ENCODE measurements at regions not wholly inside any gene's neighbourhood (a gene's known extent, or its start where the extent isn't known, plus 50 kb on each side); places are given as distances from the start of the nearest gene placed in this dataset.

GRCh38 chr1:87202922-87203655, 125.6 kb upstream of the LMO4 start:
- no peaks in the 10 kb centered on the region for H3K9me2 ChIP-seq

More at GRCh38 chr1:87202922-87203655, 125.6 kb upstream of the LMO4 start:
- no peak for DNase-seq
- no peak overlapping the region for H3K4me3 ChIP-seq (ENCODE audit: low read depth in 2 of 2, low read length in 1 of 2)
- no peak overlapping the region for H3K9ac ChIP-seq
- CTCF ChIA-PET = interaction anchor here (1.5 kb wide), 1 partner anchor 89 kb away, joined by 3 read pairs; no protein-coding TSS in a partner anchor
- H3K9me3 ChIP-seq = no peaks in the 10 kb centered on the region
- H4K20me1 ChIP-seq (ENCODE audit: insufficient read depth) = no peaks in the 10 kb centered on the region
- H3F3A ChIP-seq (replicated peaks; ENCODE audit: insufficient read depth) = no peaks in the 10 kb centered on the region
- H3K4me1 ChIP-seq (ENCODE audit: control insufficient read depth in 1 of 2, insufficient read depth in 2 of 2, low read depth in 1 of 2, low read length in 1 of 2) = no peaks in the 10 kb centered on the region; a peak in 2 of 4 replicates
- no peak overlapping the region for H3K27ac ChIP-seq (ENCODE audit: low read depth in 2 of 2, low read length in 1 of 2)
- WGBS (ENCODE audit: low lambda C conversion rate) = 86% methylated on average over 16 of the region's 16 CpGs
- H3K79me2 ChIP-seq (ENCODE audit: insufficient read depth) = no peaks in the 10 kb centered on the region
- TF ChIP-seq CHD2 (IDR thresholded peaks at IDR 0.05; ENCODE audit: low read length, partially characterized antibody) = no peak
- no peak for TF ChIP-seq FOXJ3 (CRISPR knock-in tag; IDR thresholded peaks at IDR 0.05)
- TF ChIP-seq USF1 (IDR thresholded peaks at IDR 0.05; ENCODE audit: borderline replicate concordance, low read depth) = no peak
- TF ChIP-seq FOSL2 (IDR thresholded peaks at IDR 0.05; ENCODE audit: borderline replicate concordance, low read depth) = no peak
- TF ChIP-seq, protein P1, sequence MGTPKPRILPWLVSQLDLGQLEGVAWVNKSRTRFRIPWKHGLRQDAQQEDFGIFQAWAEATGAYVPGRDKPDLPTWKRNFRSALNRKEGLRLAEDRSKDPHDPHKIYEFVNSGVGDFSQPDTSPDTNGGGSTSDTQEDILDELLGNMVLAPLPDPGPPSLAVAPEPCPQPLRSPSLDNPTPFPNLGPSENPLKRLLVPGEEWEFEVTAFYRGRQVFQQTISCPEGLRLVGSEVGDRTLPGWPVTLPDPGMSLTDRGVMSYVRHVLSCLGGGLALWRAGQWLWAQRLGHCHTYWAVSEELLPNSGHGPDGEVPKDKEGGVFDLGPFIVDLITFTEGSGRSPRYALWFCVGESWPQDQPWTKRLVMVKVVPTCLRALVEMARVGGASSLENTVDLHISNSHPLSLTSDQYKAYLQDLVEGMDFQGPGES (IDR thresholded peaks at IDR 0.05; ENCODE audit: low read depth, low read length) = no peak
- no peak for TF ChIP-seq PBX3 (IDR thresholded peaks at IDR 0.05)
- TF ChIP-seq USF2 (IDR thresholded peaks at IDR 0.05; ENCODE audit: borderline replicate concordance, low read depth, low read length) = no peak
- TF ChIP-seq, protein P2, sequence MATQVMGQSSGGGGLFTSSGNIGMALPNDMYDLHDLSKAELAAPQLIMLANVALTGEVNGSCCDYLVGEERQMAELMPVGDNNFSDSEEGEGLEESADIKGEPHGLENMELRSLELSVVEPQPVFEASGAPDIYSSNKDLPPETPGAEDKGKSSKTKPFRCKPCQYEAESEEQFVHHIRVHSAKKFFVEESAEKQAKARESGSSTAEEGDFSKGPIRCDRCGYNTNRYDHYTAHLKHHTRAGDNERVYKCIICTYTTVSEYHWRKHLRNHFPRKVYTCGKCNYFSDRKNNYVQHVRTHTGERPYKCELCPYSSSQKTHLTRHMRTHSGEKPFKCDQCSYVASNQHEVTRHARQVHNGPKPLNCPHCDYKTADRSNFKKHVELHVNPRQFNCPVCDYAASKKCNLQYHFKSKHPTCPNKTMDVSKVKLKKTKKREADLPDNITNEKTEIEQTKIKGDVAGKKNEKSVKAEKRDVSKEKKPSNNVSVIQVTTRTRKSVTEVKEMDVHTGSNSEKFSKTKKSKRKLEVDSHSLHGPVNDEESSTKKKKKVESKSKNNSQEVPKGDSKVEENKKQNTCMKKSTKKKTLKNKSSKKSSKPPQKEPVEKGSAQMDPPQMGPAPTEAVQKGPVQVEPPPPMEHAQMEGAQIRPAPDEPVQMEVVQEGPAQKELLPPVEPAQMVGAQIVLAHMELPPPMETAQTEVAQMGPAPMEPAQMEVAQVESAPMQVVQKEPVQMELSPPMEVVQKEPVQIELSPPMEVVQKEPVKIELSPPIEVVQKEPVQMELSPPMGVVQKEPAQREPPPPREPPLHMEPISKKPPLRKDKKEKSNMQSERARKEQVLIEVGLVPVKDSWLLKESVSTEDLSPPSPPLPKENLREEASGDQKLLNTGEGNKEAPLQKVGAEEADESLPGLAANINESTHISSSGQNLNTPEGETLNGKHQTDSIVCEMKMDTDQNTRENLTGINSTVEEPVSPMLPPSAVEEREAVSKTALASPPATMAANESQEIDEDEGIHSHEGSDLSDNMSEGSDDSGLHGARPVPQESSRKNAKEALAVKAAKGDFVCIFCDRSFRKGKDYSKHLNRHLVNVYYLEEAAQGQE (IDR thresholded peaks at IDR 0.05; ENCODE audit: low read depth, low read length) = no peak
- TF ChIP-seq SIN3A (IDR thresholded peaks at IDR 0.05; ENCODE audit: borderline replicate concordance, low read depth, low read length) = no peak
- TF ChIP-seq ZBTB33 (IDR thresholded peaks at IDR 0.05; ENCODE audit: borderline replicate concordance, low read depth) = no peak
- TF ChIP-seq, protein P3, sequence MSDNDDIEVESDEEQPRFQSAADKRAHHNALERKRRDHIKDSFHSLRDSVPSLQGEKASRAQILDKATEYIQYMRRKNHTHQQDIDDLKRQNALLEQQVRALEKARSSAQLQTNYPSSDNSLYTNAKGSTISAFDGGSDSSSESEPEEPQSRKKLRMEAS (IDR thresholded peaks at IDR 0.05; ENCODE audit: low read depth) = no peak
- no peak for TF ChIP-seq RXRA (IDR thresholded peaks at IDR 0.05; ENCODE audit: borderline replicate concordance, low read depth)
- no peak for TF ChIP-seq SMC3 (IDR thresholded peaks at IDR 0.05; ENCODE audit: low read depth, low read length)
- no peak for TF ChIP-seq TEAD4 (IDR thresholded peaks at IDR 0.05; ENCODE audit: borderline replicate concordance, insufficient read depth)
- TF ChIP-seq POLR2AphosphoS5 (IDR thresholded peaks at IDR 0.05; ENCODE audit: low read depth, low read length) = no peak
- TF ChIP-seq EZH2phosphoT487 (IDR thresholded peaks at IDR 0.05; ENCODE audit: borderline replicate concordance, low read depth) = no peak
- no peak for TF ChIP-seq FOXM1 (IDR thresholded peaks at IDR 0.05; ENCODE audit: low read depth)
- TF ChIP-seq MEF2A (IDR thresholded peaks at IDR 0.05; ENCODE audit: borderline replicate concordance, low read depth) = no peak
- TF ChIP-seq CTCF (IDR thresholded peaks at IDR 0.05) = no peak
- POLR2A ChIA-PET = no interaction called here
- H3K36me3 ChIP-seq (replicated peaks in 1 of 2; ENCODE audit: control insufficient read depth in 1 of 2, insufficient read depth in 2 of 2, low read length in 1 of 2) = no peaks in the 10 kb centered on the region
- no peak overlapping the region for H3K4me2 ChIP-seq
- no peak overlapping the region for H2AFZ ChIP-seq (ENCODE audit: low read depth)
- H3K27me3 ChIP-seq (ENCODE audit: insufficient read depth) = no peaks in the 10 kb centered on the region

Data from SK-N-SH (cell line).